ENCODE measurements at regions not wholly inside any gene's neighbourhood (a gene's known extent, or its start where the extent isn't known, plus 50 kb on each side); places are given as distances from the start of the nearest gene placed in this dataset.

GRCh38 chr1:196063952-196064351 lies 544.3 kb downstream of the KCNT2 start:
- Histone ChIP-seq H3K4me3 (ENCODE audit: low read depth, low read length, poor library complexity, severe bottlenecking) (no peak overlapping the region), H3K4me2 (ENCODE audit: low read length) (no peak overlapping the region), H3K79me2 (ENCODE audit: insufficient read depth, low read depth, low read length) (no peaks in the 10 kb centered on the region), H3K36me3 (ENCODE audit: insufficient read depth, low read length) (no peaks in the 10 kb centered on the region), H3K9me2 (ENCODE audit: insufficient read depth, low read length) (no peaks in the 10 kb centered on the region), H4K20me1 (ENCODE audit: insufficient read depth, low read length) (no peaks in the 10 kb centered on the region), H3K4me1 (ENCODE audit: insufficient read depth, low read length, poor library complexity, severe bottlenecking) (no peaks in the 10 kb centered on the region), H3K27ac (ENCODE audit: low read depth, low read length, poor library complexity, severe bottlenecking) (no peak overlapping the region), H2AFZ (ENCODE audit: low read length) (no peak overlapping the region), H3K9me3 (ENCODE audit: low read length) (no peaks in the 10 kb centered on the region)
- BruUV-seq (replicated peaks) = no TSS peak
- CTCF ChIA-PET (ENCODE audit: unreplicated experiment) = no interaction called here
- no peak for DNase-seq (ENCODE audit: low spot score)
- POLR2A ChIA-PET = no interaction called here
- intact Hi-C loops (cut with micrococcal nuclease; ENCODE audit: unreplicated experiment) = no loop called here
- TF ChIP-seq CTCF (conservative IDR thresholded peaks at IDR 0.05; ENCODE audit: low read length) (no peak), EZH2phosphoT487 (IDR thresholded peaks at IDR 0.05; ENCODE audit: borderline replicate concordance, low read depth, low read length) (no peak)

- TF ChIP-seq EZH2phosphoT487 (IDR thresholded peaks at IDR 0.05; ENCODE audit: borderline replicate concordance, low read depth, low read length) = no peak
- TF ChIP-seq CTCF (conservative IDR thresholded peaks at IDR 0.05; ENCODE audit: low read length) = no peak
- Histone ChIP-seq H3K79me2 (ENCODE audit: insufficient read depth, low read depth, low read length) (no peaks in the 10 kb centered on the region), H4K20me1 (ENCODE audit: insufficient read depth, low read length) (no peaks in the 10 kb centered on the region), H3K36me3 (ENCODE audit: insufficient read depth, low read length) (no peaks in the 10 kb centered on the region), H3K4me1 (ENCODE audit: insufficient read depth, low read length, poor library complexity, severe bottlenecking) (no peaks in the 10 kb centered on the region), H3K9me2 (ENCODE audit: insufficient read depth, low read length) (no peaks in the 10 kb centered on the region), H3K4me3 (ENCODE audit: low read depth, low read length, poor library complexity, severe bottlenecking) (no peak overlapping the region), H3K4me2 (ENCODE audit: low read length) (no peak overlapping the region), H3K27ac (ENCODE audit: low read depth, low read length, poor library complexity, severe bottlenecking) (no peak overlapping the region), H2AFZ (ENCODE audit: low read length) (no peak overlapping the region), H3K9me3 (ENCODE audit: low read length) (no peaks in the 10 kb centered on the region)
- CTCF ChIA-PET (ENCODE audit: unreplicated experiment) = no interaction called here
- intact Hi-C loops (cut with micrococcal nuclease; ENCODE audit: unreplicated experiment) = no loop called here
- no TSS peak for BruUV-seq (replicated peaks)
- DNase-seq (ENCODE audit: low spot score) = no peak
- POLR2A ChIA-PET = interaction anchor here (0.6 to 1.1 kb wide), 2 partner anchors 71 to 113 kb away, joined by 4 read pairs; no protein-coding TSS in a partner anchor
These were observed 544.9 kb downstream of the KCNT2 start for GRCh38 chr1:196063294-196063693.

GRCh38 chr1:196060539-196060938 lies 547.7 kb downstream of the KCNT2 start:
- Histone ChIP-seq H4K20me1 (ENCODE audit: insufficient read depth, low read length) (no peaks in the 10 kb centered on the region), H3K36me3 (ENCODE audit: insufficient read depth, low read length) (no peaks in the 10 kb centered on the region), H3K4me3 (ENCODE audit: low read depth, low read length, poor library complexity, severe bottlenecking) (no peak overlapping the region), H3K27ac (ENCODE audit: low read depth, low read length, poor library complexity, severe bottlenecking) (no peak overlapping the region), H3K4me2 (ENCODE audit: low read length) (no peak overlapping the region), H3K79me2 (ENCODE audit: insufficient read depth, low read depth, low read length) (no peaks in the 10 kb centered on the region), H3K9me2 (ENCODE audit: insufficient read depth, low read length) (no peaks in the 10 kb centered on the region), H3K4me1 (ENCODE audit: insufficient read depth, low read length, poor library complexity, severe bottlenecking) (no peaks in the 10 kb centered on the region), H2AFZ (ENCODE audit: low read length) (no peak overlapping the region), H3K9me3 (ENCODE audit: low read length) (no peaks in the 10 kb centered on the region)
- intact Hi-C loops (cut with micrococcal nuclease; ENCODE audit: unreplicated experiment) = no loop called here
- POLR2A ChIA-PET = no interaction called here
- no peak for TF ChIP-seq EZH2phosphoT487 (IDR thresholded peaks at IDR 0.05; ENCODE audit: borderline replicate concordance, low read depth, low read length)
- TF ChIP-seq CTCF (conservative IDR thresholded peaks at IDR 0.05; ENCODE audit: low read length) = no peak
- CTCF ChIA-PET (ENCODE audit: unreplicated experiment) = no interaction called here
- BruUV-seq (replicated peaks) = no TSS peak
- DNase-seq (ENCODE audit: low spot score) = no peak
